NOMO-1 treated with DMSO at 0.1 percent for 48 hours (cell line): ENCODE measurements at regions not wholly inside any gene's neighbourhood (a gene's known extent, or its start where the extent isn't known, plus 50 kb on each side); places are given as distances from the start of the nearest gene placed in this dataset.
"Not testable (repeated sequence)": the region's sequence is repeated elsewhere in the genome, so short reads cannot be mapped to it uniquely, and the experiment has no call there.

ENCODE experiments used
- DNase-seq: peaks from one replicate; lab custom pipeline; 2025; ENCODE audit not compliant: unreplicated experiment; lab: John Stamatoyannopoulos, UW

GRCh38 chr2:236369661-236370062, 105.5 kb upstream of the ASB18 start:
- DNase-seq = no peak

GRCh38 chr2:236370847-236371409, 106.7 kb upstream of the ASB18 start:
- no peak for DNase-seq

GRCh38 chr2:236375973-236376476, 111.8 kb upstream of the ASB18 start:
- DNase-seq = no peak

- no peak for DNase-seq
Observed at GRCh38 chr2:236376566-236377244, 112.5 kb upstream of the ASB18 start.

- no peak for DNase-seq
Observed at GRCh38 chr2:236380051-236380612, 115.9 kb upstream of the ASB18 start.

GRCh38 chr2:236381253-236381652, 117.0 kb upstream of the ASB18 start:
- DNase-seq = not testable (repeated sequence)

- not testable (repeated sequence) for DNase-seq
Observed at GRCh38 chr2:236389284-236390216, 125.3 kb upstream of the ASB18 start.

GRCh38 chr2:236393101-236393500, 128.9 kb upstream of the ASB18 start:
- no peak for DNase-seq

GRCh38 chr2:236393581-236393980, 129.4 kb upstream of the ASB18 start:
- DNase-seq = no peak

GRCh38 chr2:236394571-236394970, 130.4 kb upstream of the ASB18 start:
- no peak for DNase-seq

- no peak for DNase-seq
Observed at GRCh38 chr2:236395067-236395466, 130.9 kb upstream of the ASB18 start.

- no peak for DNase-seq
Observed at GRCh38 chr2:236396818-236397350, 132.7 kb upstream of the ASB18 start.

- no peak for DNase-seq
Observed at GRCh38 chr2:236397681-236398080, 133.5 kb upstream of the ASB18 start.

GRCh38 chr2:236399409-236399808, 135.2 kb upstream of the ASB18 start:
- DNase-seq = no peak

GRCh38 chr2:236400046-236400574, 135.9 kb upstream of the ASB18 start:
- no peak for DNase-seq

GRCh38 chr2:236400594-236401360, 136.6 kb upstream of the ASB18 start:
- no peak for DNase-seq

- DNase-seq = no peak
Observed at GRCh38 chr2:236402033-236402790, 138.0 kb upstream of the ASB18 start.

GRCh38 chr2:236403125-236403524, 138.9 kb upstream of the ASB18 start:
- DNase-seq = no peak

- no peak for DNase-seq
Observed at GRCh38 chr2:236403811-236404210, 139.6 kb upstream of the ASB18 start.
